DMS53 (cell line): ENCODE measurements at regions not wholly inside any gene's neighbourhood (a gene's known extent, or its start where the extent isn't known, plus 50 kb on each side); places are given as distances from the start of the nearest gene placed in this dataset.
"Not testable (repeated sequence)": the region's sequence is repeated elsewhere in the genome, so short reads cannot be mapped to it uniquely, and the experiment has no call there.

Source experiments
- DNase-seq: peaks from one replicate; lab custom pipeline; 2025; lab: John Stamatoyannopoulos, UW

DNA sequence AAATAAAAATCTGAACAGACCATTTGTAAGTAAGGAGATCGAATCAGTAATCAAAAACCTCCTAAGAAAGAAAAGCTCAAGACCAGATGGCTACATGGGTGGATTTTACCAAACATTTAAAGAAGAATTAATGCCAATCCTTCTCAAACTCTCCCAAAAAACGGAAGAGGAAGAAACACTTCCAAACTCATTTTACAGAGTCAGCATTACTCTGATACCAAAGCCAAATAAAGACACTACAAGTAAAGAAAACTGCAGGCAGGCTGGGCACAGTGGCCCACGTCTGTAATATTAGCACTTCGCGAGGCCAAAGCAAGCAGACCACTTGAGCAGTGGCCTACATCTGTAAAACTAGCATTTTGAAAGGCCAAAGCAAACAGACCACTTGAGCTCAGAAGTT, 159.8 kb downstream of the DPY19L2 start:
- no peak for DNase-seq

DNA sequence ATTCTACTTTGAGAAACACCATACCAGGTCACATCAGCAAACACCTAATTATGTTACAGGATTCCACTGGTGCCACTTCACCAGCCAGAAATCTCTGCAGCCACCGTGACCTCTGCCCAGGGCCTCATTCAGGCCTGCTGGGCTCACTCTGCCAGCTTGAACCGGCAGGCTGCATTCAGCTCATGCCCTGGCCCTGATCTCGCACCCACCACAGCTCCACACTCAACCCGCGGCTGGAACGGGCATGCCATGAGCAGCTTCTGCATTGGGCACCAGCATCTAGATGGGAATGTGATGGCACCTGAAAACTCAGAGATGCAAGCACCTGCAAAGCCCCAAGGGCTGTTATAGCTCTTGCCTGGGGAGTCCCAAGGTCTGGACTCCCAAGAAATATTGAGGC, 168.7 kb downstream of the DPY19L2 start:
- no peak for DNase-seq

DNA sequence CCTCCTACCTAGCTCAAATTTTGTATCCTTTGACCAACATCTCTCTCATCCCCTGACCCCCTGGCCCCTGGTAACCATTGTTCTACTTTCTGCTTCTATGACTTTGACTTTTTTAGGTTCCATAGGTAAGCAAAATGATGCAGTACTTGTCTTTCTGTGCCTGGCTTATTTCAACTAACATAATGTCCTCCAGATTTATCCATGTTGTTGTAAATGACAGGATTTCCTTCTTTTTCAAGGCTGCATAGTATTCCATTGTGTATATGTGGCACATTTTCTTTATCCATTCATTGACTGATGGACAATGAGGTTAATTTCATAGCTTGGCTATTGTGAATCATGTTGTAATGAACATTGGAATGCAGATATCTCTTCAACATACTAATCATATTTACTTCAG, 170.1 kb downstream of the DPY19L2 start:
- DNase-seq = no peak

DNA sequence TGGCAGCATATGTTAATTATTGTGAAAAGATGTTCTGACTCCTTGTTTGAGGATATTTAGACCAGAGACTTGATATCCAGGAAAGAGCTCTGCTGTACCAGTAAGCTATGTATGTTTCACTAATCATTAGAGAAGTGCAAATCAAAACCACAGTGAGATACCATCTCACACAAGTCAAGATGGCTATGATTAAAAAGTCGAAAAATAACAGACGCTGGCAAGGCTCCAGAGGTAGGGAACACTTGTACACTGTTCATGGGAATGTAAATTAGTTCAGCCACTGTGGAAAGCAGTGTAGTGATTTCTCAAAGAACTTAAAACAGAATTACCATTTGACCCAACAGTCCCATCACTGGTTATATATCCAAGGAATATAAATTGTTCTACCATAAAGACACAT, 171.6 kb downstream of the DPY19L2 start:
- DNase-seq = no peak

DNA sequence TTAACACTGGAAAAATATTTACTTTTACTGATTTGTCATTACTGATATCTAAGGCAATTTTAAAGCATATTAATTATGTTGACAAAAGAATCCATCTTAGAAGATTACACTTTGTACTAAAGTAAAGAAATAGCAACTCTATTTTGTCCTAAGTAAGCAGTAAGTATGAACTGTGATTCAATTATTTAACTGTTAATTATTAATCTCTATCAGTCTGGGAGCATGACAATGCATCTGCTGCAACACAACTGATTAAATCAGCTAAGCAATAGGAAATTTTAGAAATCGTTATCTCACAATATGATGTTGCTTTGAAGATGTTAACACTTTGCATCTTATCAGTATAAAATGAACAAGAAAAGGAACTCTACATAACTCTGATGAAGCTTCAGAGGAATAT, 172.3 kb downstream of the DPY19L2 start:
- peak; percentile 32 for DNase-seq

DNA sequence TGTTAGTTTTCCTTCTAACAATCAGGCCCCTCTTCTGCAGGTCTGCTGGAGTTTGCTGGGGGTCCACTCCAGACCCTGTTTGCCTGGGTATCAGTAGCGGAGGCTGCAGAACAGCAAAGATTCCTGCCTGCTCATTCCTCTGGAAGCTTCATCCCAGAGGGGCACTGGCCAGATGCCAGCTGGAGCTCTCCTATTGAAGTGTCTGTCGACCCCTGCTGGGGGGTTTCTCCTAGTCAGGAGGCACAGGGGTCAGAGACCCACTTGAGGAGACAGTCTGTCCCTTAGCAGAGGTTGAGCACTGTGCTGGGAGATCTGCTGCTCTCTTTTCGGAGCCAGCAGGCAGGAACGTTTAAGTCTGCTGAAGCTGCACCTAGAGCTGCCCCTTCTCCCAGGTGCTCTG, 174.9 kb downstream of the DPY19L2 start:
- peak; percentile 12 for DNase-seq

DNA sequence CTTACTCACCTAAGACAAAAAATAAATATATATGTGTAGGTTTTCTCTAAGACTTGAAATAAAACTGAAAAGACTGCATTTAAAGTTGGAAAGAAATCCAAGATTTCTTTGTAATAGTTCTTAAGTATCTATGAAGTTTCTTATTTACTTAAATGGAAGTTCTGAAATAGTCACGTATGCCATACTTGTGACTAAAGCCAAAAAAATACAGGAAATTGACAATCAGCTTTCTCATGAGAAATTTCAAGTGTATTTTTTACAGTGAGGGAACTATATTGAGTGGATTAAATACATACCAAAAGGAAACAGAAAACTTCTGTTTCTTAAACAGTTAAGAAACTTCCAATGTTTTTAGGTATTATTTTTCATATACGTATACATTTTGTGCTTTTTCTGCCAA, 188.1 kb downstream of the DPY19L2 start:
- DNase-seq = no peak

DNA sequence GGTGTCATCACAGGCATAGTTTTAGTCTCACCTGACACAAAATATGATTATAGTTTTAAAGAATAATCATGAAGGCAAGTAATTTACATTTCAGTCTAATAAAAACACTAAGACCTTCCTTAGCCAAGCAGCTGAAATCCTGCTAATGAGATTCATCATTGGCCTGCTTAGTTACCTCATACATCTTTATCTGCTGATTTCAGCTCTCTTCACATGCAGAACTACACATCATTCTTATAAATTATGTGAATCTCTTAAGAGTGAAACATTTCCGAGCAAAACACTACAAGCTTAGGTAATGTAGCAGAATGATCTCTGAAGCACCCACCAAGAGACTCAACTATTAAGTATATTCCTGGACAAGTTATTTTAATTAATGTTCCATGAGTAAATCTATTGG, 198.1 kb downstream of the DPY19L2 start:
- no peak for DNase-seq

DNA sequence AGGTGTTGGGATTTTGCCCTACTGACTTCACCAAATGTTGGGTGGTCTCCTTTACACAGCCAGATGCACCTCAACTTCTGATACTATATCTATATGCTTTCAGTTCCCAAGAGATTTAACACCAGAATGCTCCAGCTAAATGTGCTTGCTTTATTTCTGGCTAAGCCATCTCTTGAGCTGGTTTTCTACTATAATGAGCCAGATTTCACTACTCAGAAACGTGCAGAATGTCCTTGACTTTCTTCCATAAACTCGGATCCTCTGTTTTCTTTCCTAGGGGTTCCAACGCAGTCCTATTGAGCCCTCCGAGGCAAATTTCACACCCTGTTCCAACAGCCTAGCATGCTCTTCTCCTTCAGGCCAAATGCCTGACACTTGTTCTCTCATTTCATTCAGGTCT, 200.3 kb downstream of the DPY19L2 start:
- DNase-seq = no peak

DNA sequence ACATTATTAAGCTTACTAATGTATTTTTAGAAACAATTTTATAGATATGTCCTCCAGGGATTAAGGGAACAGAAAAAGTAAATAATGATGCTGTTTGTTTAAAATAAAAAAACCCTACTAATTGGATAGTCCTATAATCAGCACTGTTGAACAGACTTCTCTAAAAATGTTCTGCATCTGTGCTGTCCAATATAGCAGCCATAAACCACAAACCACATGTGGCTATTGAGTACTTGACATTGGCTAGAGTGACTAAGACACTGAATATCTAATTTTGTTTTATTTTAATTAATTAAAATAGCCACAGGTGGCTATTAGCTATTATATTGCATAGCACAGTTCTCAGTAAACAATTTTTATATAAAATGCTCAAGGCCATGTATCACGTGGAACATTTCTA, 210.4 kb downstream of the DPY19L2 start:
- DNase-seq = no peak

DNA sequence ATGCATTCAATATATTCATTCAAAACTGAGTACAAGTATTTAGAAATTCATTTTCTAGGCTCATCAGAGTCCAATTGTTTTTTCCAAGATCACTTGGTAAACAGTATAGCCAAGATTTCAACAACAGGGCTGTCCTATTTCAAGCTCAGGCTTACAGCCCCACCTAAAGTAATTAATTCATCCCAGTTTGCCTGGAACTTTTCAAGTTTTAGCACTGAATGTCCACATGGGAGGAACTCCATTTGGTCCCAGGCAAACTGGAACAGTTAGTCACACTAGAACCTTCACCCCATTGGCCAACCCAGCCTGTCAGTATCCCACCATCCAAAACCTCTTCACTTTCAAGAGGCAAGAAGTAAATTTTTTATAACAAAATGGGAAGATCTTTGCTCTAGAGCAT, 210.9 kb downstream of the DPY19L2 start:
- DNase-seq = no peak

DNA sequence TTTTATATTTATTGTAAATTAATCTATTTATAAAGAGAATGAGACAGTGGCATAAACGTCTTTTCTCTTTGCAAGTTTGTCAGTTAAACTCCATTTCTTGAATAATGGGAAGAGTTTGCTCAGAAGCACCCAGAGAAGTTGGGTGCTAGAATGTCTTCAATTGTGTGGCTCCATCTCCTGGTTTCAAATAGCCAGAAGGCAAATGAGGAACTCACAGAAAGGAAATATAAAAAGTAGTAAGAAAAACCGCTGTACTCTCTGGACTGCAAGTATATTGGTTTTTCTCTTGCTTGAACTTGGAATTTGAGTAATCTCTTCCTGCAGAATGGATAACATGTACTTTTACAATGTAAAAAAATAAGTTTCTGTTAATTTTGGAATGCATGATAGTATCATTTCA, 217.5 kb downstream of the DPY19L2 start:
- DNase-seq = no peak

DNA sequence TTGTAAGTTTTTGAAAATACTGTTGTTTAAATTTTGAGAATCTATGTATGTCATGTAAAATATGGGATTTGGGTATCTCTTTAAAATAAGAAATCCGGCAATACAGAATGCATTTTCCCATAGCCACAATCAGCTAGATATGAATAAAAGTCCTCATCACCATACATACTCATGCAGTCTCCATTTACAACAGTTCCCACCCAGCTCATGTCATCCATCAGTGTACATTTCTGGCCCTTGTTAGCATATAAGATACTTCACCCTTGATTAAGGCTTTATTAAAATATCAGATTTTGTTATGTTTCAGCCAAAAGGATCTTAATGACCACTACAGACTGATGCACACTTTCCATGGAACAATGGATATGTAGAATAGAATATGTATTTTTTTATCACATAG, 218.0 kb downstream of the DPY19L2 start:
- no peak for DNase-seq

DNA sequence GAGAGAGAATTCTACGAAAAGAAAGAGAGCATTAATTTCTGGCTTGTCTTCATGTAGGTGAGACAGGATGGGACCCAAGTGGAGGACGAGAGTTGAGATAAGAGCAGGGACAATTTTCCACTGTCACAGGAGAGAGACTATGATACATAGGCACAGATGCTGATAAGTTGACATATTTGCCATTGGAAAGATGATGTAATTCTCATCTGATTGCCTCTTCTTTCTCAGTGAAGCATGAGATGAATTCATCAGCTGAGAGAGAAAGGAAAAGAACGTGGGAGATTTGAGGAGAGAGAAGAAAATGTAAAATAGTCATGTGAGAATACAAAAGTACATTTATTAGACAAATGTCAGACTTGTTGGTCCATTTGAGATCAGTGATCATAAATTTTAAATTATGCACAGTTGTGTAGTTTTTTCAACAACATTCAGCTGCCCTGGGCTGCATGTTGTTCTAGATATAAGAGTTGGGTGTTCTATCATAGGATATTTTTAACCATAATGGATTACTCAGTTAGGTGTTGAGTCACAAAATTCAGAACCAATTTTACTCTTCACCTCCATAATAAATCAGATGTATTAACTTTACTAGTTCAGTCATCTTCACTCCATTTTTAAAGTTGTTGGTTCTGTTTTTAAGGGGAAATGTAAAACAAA, 222.9 kb downstream of the DPY19L2 start:
- DNase-seq = peak; percentile 86

DNA sequence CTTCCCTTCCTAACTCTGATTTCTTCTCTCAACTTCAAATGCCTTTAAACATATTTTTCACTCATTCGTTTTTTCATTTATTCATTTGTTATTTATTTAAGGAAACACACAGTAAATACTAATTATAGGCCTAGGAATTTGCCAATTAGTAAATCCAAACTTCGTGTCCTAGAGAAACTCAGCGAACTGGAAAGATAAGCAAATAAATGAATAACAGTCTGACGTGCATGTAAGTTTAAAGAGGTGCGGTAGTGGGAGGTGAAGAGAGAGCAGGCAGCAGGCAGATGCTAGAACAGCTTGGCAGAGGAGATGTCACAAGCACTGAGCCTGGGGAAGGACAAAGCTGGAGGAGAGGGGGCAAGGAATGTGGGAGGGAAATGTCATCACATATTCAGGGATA, 228.2 kb downstream of the DPY19L2 start:
- DNase-seq = peak; percentile 79

DNA sequence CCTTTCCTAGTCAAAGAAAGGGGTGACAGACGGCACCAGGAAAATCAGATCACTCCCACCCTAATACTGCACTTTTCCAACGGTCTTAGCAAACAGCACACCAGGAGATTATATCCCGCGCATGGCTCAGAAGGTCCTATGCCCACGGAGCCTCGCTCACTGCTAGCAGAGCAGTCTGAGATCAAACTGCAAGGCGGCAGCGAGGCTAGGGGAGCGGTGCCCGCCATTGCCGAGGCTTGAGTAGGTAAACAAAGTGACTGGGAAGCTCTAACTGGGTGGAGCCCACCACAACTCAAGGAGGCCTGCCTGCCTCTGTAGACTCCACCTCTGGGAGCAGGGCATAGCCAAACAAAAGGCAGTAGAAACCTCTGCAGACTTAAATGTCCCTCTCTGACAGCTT, 233.9 kb downstream of the DPY19L2 start:
- DNase-seq = not testable (repeated sequence)

DNA sequence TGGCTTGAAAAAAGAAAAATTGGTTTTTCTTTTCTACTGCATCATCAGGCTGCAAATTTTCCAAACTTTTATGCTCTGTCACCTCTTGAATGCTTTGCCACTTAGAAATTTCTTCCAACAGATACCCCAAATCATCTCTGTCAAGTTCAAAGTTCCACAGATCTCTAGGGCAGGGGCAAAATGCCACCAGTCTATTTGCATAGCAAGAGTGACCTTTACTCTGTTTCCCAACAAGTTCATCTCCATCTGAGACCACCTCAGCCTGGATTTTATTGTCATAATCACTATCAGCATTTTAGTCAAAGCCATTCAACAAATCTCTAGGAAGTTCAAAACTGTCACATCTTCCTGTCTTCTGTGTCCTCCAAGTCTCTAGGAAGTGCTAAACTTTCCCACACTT, 240.3 kb downstream of the DPY19L2 start:
- DNase-seq = not testable (repeated sequence)

DNA sequence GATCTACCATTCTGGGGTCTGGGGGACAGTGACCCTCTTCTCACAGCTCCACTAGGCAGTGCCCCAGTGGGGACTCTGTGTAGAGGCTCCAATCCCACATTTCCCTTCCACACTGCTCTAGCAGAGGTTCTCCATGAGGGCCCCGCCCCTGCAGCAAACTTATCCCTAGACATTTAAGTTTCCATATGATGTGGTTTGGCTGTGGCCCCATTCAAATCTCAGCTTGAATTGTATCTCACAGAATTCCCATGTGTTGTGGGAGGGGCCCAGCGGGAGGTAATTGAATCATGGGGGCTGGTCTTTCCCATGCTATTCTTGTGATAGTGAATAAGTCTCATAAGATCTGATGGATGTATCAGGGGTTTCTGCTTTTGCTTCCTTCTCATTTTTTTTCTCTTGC, 241.3 kb downstream of the DPY19L2 start:
- DNase-seq = not testable (repeated sequence)

DNA sequence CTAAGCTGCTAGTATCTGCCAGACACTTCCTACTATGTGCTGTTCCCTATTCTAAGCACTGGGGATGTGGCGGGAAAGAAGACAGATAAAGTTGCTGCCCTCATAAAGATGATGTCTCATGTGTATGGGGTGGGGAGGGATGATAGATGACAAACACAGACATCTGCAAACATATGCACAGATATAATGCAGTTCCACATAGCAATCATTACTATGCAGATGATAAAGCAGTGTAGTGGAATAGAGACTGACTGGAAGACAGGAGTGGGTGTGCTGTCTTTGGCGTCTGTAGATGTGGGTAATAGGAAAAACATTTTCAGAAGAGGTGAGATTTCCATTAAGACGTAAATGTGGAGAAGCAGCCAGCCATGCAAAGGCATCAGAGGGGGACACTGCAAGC, 243.6 kb downstream of the DPY19L2 start:
- no peak for DNase-seq

DNA sequence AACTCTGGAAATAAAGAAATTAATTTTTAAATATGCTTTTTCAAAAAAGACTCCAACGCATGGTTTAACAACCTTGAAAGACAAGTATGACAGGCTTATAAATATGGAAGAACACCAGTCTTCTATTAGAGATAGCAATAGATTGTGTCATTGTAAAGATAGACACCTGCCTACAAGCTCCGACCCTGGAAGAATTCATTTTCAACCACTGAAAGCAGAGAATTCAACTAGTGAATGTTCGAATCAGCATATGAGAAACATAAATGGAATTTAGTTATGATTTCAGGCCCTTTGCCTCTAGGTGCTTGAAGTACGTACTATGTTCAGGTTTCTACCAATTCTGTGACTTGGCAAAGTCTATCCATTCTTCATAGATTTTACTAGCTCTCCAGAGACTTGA, 244.5 kb downstream of the DPY19L2 start:
- DNase-seq = no peak

DNA sequence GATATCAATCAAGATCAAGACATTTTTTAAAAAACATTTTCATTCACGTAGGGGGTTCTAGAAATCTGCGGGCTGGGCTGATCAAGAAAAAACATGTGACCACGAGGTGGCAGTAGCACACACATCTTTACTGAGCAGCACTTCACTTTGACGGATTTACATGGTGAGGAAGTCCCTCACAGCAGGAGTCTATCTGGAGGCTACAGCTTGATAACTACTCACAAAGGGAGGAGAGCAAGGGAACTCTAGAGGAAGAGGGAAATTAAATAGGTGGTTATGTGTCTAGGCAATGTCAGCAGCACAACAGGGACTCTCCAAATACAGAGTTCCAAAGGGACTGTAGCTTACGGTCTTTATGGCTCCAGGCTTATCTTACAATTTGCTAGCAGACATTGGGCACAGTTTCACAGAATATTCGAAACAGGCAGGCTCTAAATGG, 248.1 kb downstream of the DPY19L2 start:
- DNase-seq = peak; percentile 94

DNA sequence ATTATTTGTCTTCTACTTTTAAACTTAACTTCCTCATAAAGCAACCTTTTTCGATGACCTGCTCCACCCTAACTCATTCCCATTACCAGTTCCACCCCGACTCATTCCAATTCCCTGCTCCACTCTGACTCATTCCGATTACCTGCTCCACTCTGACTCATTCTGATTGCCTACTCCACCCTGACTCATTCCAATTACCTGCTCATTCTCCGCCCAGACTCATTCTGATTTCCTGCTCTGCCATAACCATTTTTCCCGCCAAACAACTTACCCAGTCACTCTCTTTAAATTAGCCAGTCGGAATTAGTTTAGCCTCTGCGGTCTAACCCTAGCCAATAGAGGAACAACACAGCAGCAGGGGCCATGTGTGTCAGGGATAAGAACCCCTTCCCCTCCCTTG, 249.1 kb downstream of the DPY19L2 start:
- DNase-seq = peak; percentile 72

DNA sequence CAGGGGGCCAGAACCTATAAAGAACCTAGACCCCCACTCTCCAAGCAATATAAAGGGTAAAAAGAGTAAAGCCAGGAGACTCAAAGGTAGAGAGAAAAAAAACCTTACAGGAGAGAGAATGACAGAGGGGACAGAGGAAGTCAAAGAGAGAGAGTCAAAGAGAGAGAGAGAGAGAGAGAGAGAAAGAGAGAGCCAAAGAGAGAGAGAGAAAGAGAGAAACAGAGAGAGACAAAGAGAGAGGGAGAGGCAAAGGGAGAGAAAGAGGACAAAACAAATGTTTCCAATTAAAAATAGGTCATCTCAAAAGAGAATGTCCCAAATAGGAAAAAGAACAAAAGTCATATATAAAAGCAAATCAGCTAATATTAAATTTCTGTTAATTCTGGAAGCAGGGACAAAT, 251.5 kb downstream of the DPY19L2 start:
- DNase-seq = no peak

DNA sequence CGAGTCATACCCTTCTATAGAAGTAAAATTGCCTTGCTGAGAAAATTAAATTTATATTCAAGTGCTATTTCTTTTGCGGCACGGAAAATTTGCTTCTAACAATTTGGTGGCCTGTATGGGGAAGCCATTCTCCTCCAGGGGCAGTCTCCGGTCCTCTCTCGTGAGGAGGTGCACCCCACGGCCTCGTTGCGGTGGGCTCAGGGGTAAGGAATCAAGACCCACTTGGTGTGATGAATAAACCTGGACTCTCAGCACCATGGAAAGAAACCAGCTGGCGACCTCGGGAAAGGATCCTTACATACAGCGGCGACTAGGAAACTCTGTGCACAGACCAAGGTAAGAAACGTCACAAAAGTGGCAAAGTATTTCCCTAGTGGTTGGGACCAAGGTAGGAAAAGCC, 252.9 kb downstream of the DPY19L2 start:
- DNase-seq = no peak

DNA sequence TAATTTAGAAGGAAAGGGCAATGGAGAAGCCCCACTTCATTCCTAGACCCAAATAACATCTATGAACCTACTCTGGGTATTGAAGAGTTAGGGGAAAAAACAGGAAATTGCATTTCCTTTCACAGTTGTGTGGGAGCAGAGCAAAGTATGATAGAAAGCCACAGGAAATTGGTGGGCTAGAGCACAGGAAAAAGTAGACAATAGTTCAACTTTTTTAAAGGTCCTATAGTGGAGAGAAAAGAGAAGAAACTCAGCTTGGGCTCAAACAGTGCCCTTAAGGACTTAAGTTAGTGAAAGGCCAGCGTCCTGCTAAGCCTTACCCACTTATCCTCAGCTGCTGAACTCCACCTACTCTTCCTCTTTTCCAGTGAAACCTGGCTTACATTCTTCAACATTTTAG, 258.1 kb downstream of the DPY19L2 start:
- no peak for DNase-seq
